AG09309 (cell line): ENCODE measurements at regions not wholly inside any gene's neighbourhood (a gene's known extent, or its start where the extent isn't known, plus 50 kb on each side); places are given as distances from the start of the nearest gene placed in this dataset.
"Not testable (repeated sequence)": the region's sequence is repeated elsewhere in the genome, so short reads cannot be mapped to it uniquely, and the experiment has no call there.

Experiments used
- DNase-seq: peaks from one replicate; pipeline ENCODE4 v3.0.0-alpha.2; 2010; ENCODE audit warnings: low read depth
- H3K4me3 ChIP-seq: 2 replicates; pipeline ENCODE4 v1.5.1; 2011; ENCODE audit warnings: mild to moderate bottlenecking, low read depth, low read length, moderate library complexity; ENCODE audit not compliant: control insufficient read depth
- TF ChIP-seq, protein P1 (sequence below): IDR thresholded peaks from 2 replicates; pipeline ENCODE4 v1.5.1; 2011; ENCODE audit warnings: mild to moderate bottlenecking, low read depth, low read length, inconsistent platforms; ENCODE audit not compliant: insufficient read depth, control insufficient read depth; ENCODE audit errors: missing control alignments

DNA sequence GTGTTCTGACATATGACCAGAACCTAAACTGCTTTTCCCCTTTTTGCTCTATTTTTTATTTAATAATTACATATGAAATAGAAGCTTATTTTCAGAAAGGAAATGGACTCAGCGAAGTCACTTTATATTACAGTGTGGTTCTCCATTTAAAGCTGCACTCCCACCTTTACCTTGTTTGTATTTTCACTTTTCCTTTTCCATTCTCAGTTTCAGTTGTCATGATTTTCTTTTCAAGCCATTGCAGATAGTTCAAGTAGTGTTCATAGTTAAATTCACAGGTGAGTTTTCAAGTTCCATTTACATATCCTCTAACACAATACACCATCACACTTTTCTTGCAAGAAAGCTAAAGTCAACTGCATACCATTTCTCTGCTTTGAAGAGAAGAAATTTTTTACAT lies 400.2 kb downstream of the HACE1 start:
- TF ChIP-seq, protein P1, sequence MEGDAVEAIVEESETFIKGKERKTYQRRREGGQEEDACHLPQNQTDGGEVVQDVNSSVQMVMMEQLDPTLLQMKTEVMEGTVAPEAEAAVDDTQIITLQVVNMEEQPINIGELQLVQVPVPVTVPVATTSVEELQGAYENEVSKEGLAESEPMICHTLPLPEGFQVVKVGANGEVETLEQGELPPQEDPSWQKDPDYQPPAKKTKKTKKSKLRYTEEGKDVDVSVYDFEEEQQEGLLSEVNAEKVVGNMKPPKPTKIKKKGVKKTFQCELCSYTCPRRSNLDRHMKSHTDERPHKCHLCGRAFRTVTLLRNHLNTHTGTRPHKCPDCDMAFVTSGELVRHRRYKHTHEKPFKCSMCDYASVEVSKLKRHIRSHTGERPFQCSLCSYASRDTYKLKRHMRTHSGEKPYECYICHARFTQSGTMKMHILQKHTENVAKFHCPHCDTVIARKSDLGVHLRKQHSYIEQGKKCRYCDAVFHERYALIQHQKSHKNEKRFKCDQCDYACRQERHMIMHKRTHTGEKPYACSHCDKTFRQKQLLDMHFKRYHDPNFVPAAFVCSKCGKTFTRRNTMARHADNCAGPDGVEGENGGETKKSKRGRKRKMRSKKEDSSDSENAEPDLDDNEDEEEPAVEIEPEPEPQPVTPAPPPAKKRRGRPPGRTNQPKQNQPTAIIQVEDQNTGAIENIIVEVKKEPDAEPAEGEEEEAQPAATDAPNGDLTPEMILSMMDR = no peak
- H3K4me3 ChIP-seq = no peak overlapping the region
- no peak for DNase-seq

DNA sequence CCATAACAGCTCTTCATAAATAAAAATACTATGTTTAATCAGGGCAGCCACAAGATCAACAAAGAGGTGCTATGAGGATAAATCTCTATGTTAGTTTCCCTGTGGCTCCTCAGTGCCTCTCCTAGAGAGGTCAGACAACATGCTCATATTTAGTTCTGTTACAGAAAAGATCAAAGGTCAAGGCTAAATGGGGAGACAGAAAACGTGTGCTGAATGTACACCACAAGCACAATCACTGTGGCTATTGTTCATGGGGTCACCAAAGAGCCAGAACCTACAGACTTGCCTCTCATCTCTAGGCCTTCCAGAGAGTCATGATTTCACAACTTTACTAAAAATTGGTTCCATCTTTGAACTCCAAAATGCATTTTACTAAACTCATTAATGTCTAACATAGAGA lies 409.8 kb downstream of the HACE1 start:
- TF ChIP-seq, protein P1 = no peak
- H3K4me3 ChIP-seq = no peak overlapping the region

DNA sequence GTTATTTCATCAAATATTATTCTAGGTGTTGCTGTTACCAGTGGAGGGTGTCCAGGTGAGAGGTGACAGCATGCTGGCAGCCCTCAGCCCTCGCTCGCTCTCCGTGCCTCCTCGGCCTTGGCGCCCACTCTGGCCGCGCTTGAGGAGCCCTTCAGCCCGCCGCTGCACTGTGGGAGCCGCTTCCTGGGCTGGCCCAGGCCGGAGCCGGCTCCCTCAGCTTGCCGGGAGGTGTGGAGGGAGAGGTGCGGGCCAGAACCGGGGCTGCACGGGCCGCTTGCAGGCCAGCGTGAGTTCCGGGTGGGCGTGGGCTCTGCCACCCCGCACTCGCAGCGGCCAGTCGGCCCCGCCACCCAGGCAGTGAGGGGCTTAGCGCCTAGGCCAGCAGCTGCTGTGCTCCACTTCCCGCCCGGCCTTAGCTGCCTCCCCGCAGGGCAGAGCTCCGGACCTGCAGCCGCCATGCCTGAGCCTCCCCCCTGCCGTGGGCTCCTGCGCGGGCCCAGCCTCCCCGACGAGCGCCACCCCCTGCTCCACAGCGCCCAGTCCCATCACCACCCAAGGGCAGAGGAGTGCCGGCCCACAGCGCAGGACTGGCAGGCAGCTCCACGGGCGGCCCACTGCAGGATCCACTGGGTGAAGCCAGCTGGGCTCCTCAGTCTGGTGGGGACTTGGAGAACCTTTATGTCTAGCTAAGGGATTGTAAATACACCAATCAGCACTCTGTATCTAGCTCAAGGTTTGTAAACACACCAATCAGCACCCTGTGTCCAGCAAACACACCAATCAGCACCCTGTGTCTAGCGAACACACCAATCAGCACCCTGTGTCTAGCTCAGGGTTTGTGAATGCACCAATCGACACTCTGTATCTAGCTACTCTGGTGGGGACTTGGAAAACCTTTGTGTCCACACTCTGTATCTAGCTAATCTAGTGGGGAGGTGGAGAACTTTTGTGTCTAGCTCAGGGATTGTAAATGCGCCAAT lies 413.3 kb downstream of the HACE1 start:
- H3K4me3 ChIP-seq, DNase-seq: not testable (repeated sequence)

More for the DNA sequence above, 409.8 kb downstream of the HACE1 start:
- DNase-seq = no peak

- DNase-seq = no peak
- H3K4me3 ChIP-seq = no peak overlapping the region
- TF ChIP-seq, protein P1 = no peak
These were observed 425.2 kb downstream of the HACE1 start for GRCh38 chr6:104434519-104434918.

DNA sequence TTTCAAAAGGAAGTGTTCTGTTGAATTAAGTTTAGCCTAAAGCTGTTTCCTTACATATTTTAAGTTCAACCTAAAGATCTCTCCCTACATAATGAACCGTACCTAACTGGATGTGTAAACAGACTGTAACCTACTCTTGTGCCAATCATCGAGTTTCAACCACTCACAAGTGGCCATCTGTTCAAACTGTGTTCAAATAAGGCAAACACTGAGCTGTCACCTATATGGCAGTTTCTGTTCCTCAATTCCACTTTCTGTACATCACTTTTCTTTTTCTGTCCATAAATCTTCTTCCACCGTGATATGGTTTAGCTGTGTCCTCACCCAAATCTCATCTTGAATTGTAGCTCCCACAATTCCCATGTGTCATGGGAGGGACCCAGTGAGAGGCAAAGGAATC lies 428.6 kb downstream of the HACE1 start:
- TF ChIP-seq, protein P1 = no peak
- DNase-seq = no peak
- no peak overlapping the region for H3K4me3 ChIP-seq

- no peak overlapping the region for H3K4me3 ChIP-seq
- TF ChIP-seq, protein P1 = no peak
These were observed 431.5 kb downstream of the HACE1 start for GRCh38 chr6:104428184-104428583.

DNA sequence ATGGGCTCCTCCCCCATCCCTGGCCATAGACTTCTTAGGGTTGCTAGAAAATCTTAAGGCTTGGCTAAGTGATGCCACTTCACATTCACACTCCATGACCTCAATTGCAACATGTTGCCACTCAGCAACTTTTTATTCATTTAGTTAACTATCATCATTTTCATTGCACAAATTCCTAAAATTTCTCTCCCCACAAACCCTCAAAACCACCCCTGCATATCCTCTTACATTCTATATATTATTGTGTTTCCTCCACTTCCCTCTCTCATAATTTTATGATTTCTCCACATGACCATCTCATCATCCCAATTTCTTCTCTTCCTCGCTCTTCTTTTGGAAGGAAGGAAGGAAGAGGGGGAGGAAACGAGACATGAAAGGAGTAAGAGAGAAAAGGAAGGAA lies 436.0 kb downstream of the HACE1 start:
- no peak for DNase-seq
- H3K4me3 ChIP-seq = no peak overlapping the region
- TF ChIP-seq, protein P1 = no peak

More at GRCh38 chr6:104428184-104428583, 431.5 kb downstream of the HACE1 start:
- DNase-seq = no peak
